GM19324 (cell line): ENCODE measurements at regions not wholly inside any gene's neighbourhood (a gene's known extent, or its start where the extent isn't known, plus 50 kb on each side); places are given as distances from the start of the nearest gene placed in this dataset.

Experiments
- ATAC-seq: cut with Tn5 transposase; IDR thresholded peaks from one replicate; pipeline ENCODE4 v1.9.1; 2021; ENCODE audit warnings: mild to moderate bottlenecking, moderate library complexity; ENCODE audit not compliant: unreplicated experiment, low FRiP score

GRCh38 chr9:14522627-14523379, 170.4 kb downstream of the ZDHHC21 start:
- ATAC-seq: no peak

GRCh38 chr9:14520341-14520740, 172.9 kb downstream of the ZDHHC21 start:
- ATAC-seq: no peak

- ATAC-seq: no peak
Measured at GRCh38 chr9:14517154-14517906, 175.9 kb downstream of the ZDHHC21 start.

GRCh38 chr9:14516656-14517055, 176.6 kb downstream of the ZDHHC21 start:
- ATAC-seq: no peak

GRCh38 chr9:14515571-14516198, 177.5 kb downstream of the ZDHHC21 start:
- no peak for ATAC-seq

- no peak for ATAC-seq
Measured at GRCh38 chr9:14515049-14515448, 178.2 kb downstream of the ZDHHC21 start.

- no peak for ATAC-seq
Measured at GRCh38 chr9:14512942-14513341, 180.3 kb downstream of the ZDHHC21 start.

GRCh38 chr9:14511452-14511851, 181.8 kb downstream of the ZDHHC21 start:
- no peak for ATAC-seq

- no peak for ATAC-seq
Measured at GRCh38 chr9:14508884-14509283, 184.3 kb downstream of the ZDHHC21 start.

GRCh38 chr9:14501366-14501765, 187.4 kb upstream of the NFIB start:
- ATAC-seq: no peak

- no peak for ATAC-seq
Measured at GRCh38 chr9:14500705-14501104, 186.8 kb upstream of the NFIB start.

GRCh38 chr9:14499976-14500375, 186.0 kb upstream of the NFIB start:
- no peak for ATAC-seq

- no peak for ATAC-seq
Measured at GRCh38 chr9:14498824-14499223, 184.9 kb upstream of the NFIB start.

- ATAC-seq: no peak
Measured at GRCh38 chr9:14497476-14497875, 183.5 kb upstream of the NFIB start.

GRCh38 chr9:14488421-14489190, 174.7 kb upstream of the NFIB start:
- no peak for ATAC-seq

GRCh38 chr9:14487547-14488185, 173.7 kb upstream of the NFIB start:
- no peak for ATAC-seq

GRCh38 chr9:14485366-14485765, 171.4 kb upstream of the NFIB start:
- ATAC-seq: no peak

GRCh38 chr9:14482856-14483255, 168.9 kb upstream of the NFIB start:
- no peak for ATAC-seq

- ATAC-seq: no peak
Measured at GRCh38 chr9:14480526-14480925, 166.6 kb upstream of the NFIB start.

- ATAC-seq: no peak
Measured at GRCh38 chr9:14479163-14479560, 165.2 kb upstream of the NFIB start.
